IMR-90 (cell line): ENCODE measurements at regions not wholly inside any gene's neighbourhood (a gene's known extent, or its start where the extent isn't known, plus 50 kb on each side); places are given as distances from the start of the nearest gene placed in this dataset.

Source experiments
- CTCF ChIP-seq: conservative IDR thresholded peaks from 2 replicates; pipeline ENCODE4 v1.5.1; 2012; ENCODE audit warnings: mild to moderate bottlenecking, low read depth, low read length, improper control_type of control experiment
- ELK1 ChIP-seq: fragments of 150-350 bp; IDR thresholded peaks from 2 replicates; pipeline ENCODE4 v1.6.1; 2016; ENCODE audit warnings: low read depth, mild to moderate bottlenecking, low read length, moderate library complexity, borderline replicate concordance
- FOS ChIP-seq: fragments of 150-350 bp; IDR thresholded peaks from 2 replicates; pipeline ENCODE4 v1.6.1; 2016; ENCODE audit warnings: low read depth, low read length
- NFE2L2 ChIP-seq: fragments of 150-350 bp; IDR thresholded peaks from 2 replicates; pipeline ENCODE4 v1.6.1; 2016; ENCODE audit warnings: low read depth, mild to moderate bottlenecking, low read length
- POLR2A ChIP-seq: IDR thresholded peaks from 2 replicates; pipeline ENCODE4 v1.6.1; 2012; ENCODE audit warnings: mild to moderate bottlenecking, low read depth, low read length
- RFX5 ChIP-seq: IDR thresholded peaks from 2 replicates; pipeline ENCODE4 v1.8.0; 2012; ENCODE audit warnings: low read depth, mild to moderate bottlenecking, low read length, moderate library complexity

- TF ChIP-seq FOS = no peak
- TF ChIP-seq CTCF = 0 out of 2 replicates have a peak, but pooled peaks have one; percentile 9
- TF ChIP-seq POLR2A = no peak
- TF ChIP-seq RFX5 = no peak
- TF ChIP-seq NFE2L2 = no peak
- no peak for TF ChIP-seq ELK1
These were observed 427.8 kb downstream of the ARL4A start for GRCh38 chr7:13115157-13115772.
